Loucy (cell line): ENCODE measurements at regions not wholly inside any gene's neighbourhood (a gene's known extent, or its start where the extent isn't known, plus 50 kb on each side); places are given as distances from the start of the nearest gene placed in this dataset.

Source experiments
- CTCF ChIP-seq: fragments of 200-600 bp; sonication (generic); conservative IDR thresholded peaks from 2 replicates; pipeline ENCODE4 v1.5.1; 2014; ENCODE audit warnings: mild to moderate bottlenecking, antibody characterized with exemption, low read length
- EZH2phosphoT487 ChIP-seq: fragments of 200-600 bp; IDR thresholded peaks from 2 replicates; pipeline ENCODE4 v1.6.1; 2018; ENCODE audit warnings: antibody characterized with exemption, mild to moderate bottlenecking, moderate library complexity, borderline replicate concordance

- no peak for TF ChIP-seq CTCF
- no peak for TF ChIP-seq EZH2phosphoT487
Measured at GRCh38 chr1:188689542-188689941, 1788.1 kb downstream of the BRINP3 start.
